Heart left ventricle (tissue), 16 donors: ENCODE measurements at regions not wholly inside any gene's neighbourhood (a gene's known extent, or its start where the extent isn't known, plus 50 kb on each side); places are given as distances from the start of the nearest gene placed in this dataset.

Experiments used
- ATAC-seq, 4 donors: fragments of 200-7000 bp; cut with Tn5 transposase; one replicate each; pipeline ENCODE4 v1.9.1; 2020 to 2022; ENCODE audit warnings: moderate library complexity in 4 of 4, mild to moderate bottlenecking in 3 of 4, moderate number of reproducible peaks in 1 of 4
- DNase-seq, 5 donors: peaks; one replicate each; pipeline ENCODE4 v3.0.0-alpha.2; 2020
- H3K27ac ChIP-seq, 12 donors: fragments of 200-600 bp; sonication (generic) in 4 of 12; one replicate each; pipeline versions ENCODE4 v1.5.0 to v1.8.0; 2016 to 2022; ENCODE audit warnings: mild to moderate bottlenecking in 2 of 12
- H3K27me3 ChIP-seq, 9 donors: fragments of 200-600 bp; sonication (generic) in 2 of 9; one replicate each; pipeline versions ENCODE4 v1.5.1 to v1.8.0; 2016 to 2022; ENCODE audit warnings: mild to moderate bottlenecking in 3 of 9
- H3K36me3 ChIP-seq, 9 donors: fragments of 200-600 bp; sonication (generic) in 2 of 9; one replicate each; pipeline versions ENCODE4 v1.5.0 to v1.8.0; 2018 to 2022; ENCODE audit warnings: mild to moderate bottlenecking in 2 of 9
- H3K4me1 ChIP-seq, 12 donors: fragments of 200-600 bp; sonication (generic) in 4 of 12; one replicate each; pipeline versions ENCODE4 v1.5.0 to v1.8.0; 2016 to 2022; ENCODE audit warnings: mild to moderate bottlenecking in 3 of 12
- H3K4me3 ChIP-seq, 12 donors: fragments of 200-600 bp; sonication (generic) in 4 of 12; one replicate each; pipeline versions ENCODE4 v1.5.0 to v1.8.0; 2017 to 2022; ENCODE audit warnings: mild to moderate bottlenecking in 9 of 12, moderate library complexity in 4 of 12
- H3K9me3 ChIP-seq, 12 donors: fragments of 200-600 bp; sonication (generic) in 4 of 12; one replicate each; pipeline versions ENCODE4 v1.5.0 to v1.8.0; 2016 to 2022; ENCODE audit warnings: mild to moderate bottlenecking in 1 of 12
- POLR2A ChIP-seq, 2 donors: fragments of 450-650 bp; IDR thresholded peaks; one replicate each; pipeline ENCODE4 v1.6.1; 2017; ENCODE audit warnings: antibody characterized with exemption in 2 of 2, mild to moderate bottlenecking in 2 of 2, moderate library complexity in 2 of 2
- WGBS, 4 donors: extraction: QIAGEN DNeasy Blood & Tissue Kit in 2 of 4; methylation state at CpG; one replicate each; pipeline versions ENCODE4 v1.1.5 to v1.1.7; 2013 to 2018; 5-methylcytosine and 5-hydroxymethylcytosine counted together
- intact Hi-C, 10 donors: fragments of 100-400 bp; cut with DNase I; formaldehyde crosslinking; loops; one replicate each; pipeline versions ENCODE4 v1.11.1 to v1.14.2; 2022
- TF ChIP-seq, protein P1 (sequence below), 12 donors: fragments of 200-600 bp; sonication (generic) in 4 of 12; IDR thresholded peaks; one replicate each; pipeline versions ENCODE4 v1.5.0 to v1.8.0; 2018 to 2022; ENCODE audit warnings: antibody characterized with exemption in 12 of 12, mild to moderate bottlenecking in 5 of 12
- donor health status: ischemic (EF 13 %, LVEDD 7.1; RV severe dilation, severe dysfunction).
- donor health status: healthy with polysubstance abuse.
- donor health status: DM: no; HTN: yes; CAD: no.
- donor health status: DM: no; HTN: no; CAD: no.
- donor health status: ischemic (EF 25% LVEDD 6.9; RV normal size, moderate dysfunction).
- donor health status: ischemic (EF 25% LVEDD 5.7; RV mildly dilated, moderate dysfunction).
- donor health status: healthy.
- donor health status: DM: yes; HTN: yes; CAD: no.
- donor health status: ischemic (EF 35%, LVEDD 5.7; RV mildly dilated, moderate dysfunction).
- donor health status: nonischemic (EF 11% LVEDD 7.7; RV severe dilation, severe dysfunction).
- donor health status: DM: yes; HTN: yes; CAD: no.
- donor health status: PGD.
- donor health status: ischemic (EF 29% LVEDD 5.4; RV normal size, mild dysfunction).
- donor health status: nonischemic (EF 23%, LVEDD 6.1; RV moderate dilation, normal function).

DNA sequence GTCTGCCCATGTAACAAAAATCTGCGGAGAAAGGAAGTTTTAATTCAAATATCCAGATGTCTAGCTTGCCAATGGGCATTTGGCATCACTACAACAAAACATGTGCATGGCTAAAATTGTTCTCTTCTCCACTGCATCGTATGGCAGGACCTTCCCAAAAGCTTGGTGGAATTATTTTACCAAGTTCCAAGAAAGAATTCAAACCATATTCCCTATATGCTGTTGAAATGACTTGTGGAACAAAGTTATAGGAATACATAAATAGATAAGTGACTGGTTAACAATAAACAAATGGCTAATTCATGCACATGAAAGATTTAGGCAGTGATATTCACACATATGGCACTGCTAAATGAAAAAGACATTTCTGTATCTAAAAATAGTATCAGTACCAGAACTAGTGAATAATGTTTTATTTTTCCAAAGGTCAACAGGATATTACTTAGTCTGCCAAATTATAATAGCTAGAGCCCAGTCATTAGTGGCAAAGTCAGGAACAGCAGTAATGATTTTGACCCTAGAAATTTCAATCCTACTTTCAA is 425.4 kb upstream of the VRK2 start:
- no peak for DNase-seq
- no peak for ATAC-seq
- intact Hi-C loops: no loop called here
- TF ChIP-seq, protein P1, sequence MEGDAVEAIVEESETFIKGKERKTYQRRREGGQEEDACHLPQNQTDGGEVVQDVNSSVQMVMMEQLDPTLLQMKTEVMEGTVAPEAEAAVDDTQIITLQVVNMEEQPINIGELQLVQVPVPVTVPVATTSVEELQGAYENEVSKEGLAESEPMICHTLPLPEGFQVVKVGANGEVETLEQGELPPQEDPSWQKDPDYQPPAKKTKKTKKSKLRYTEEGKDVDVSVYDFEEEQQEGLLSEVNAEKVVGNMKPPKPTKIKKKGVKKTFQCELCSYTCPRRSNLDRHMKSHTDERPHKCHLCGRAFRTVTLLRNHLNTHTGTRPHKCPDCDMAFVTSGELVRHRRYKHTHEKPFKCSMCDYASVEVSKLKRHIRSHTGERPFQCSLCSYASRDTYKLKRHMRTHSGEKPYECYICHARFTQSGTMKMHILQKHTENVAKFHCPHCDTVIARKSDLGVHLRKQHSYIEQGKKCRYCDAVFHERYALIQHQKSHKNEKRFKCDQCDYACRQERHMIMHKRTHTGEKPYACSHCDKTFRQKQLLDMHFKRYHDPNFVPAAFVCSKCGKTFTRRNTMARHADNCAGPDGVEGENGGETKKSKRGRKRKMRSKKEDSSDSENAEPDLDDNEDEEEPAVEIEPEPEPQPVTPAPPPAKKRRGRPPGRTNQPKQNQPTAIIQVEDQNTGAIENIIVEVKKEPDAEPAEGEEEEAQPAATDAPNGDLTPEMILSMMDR (IDR thresholded peaks at IDR 0.05): no peak
- TF ChIP-seq POLR2A (IDR thresholded peaks at IDR 0.05): no peak
- H3K27ac ChIP-seq: no peak overlapping the region
- H3K9me3 ChIP-seq: no peaks in the 10 kb centered on the region
- H3K4me3 ChIP-seq: no peak overlapping the region
- H3K36me3 ChIP-seq: no peaks in the 10 kb centered on the region
- 27 to 73% (median 48%) methylated on average over 2 of the region's 2 CpGs for WGBS, 4 donors
- H3K4me1 ChIP-seq: no peaks in the 10 kb centered on the region
- no peaks in the 10 kb centered on the region for H3K27me3 ChIP-seq

DNA sequence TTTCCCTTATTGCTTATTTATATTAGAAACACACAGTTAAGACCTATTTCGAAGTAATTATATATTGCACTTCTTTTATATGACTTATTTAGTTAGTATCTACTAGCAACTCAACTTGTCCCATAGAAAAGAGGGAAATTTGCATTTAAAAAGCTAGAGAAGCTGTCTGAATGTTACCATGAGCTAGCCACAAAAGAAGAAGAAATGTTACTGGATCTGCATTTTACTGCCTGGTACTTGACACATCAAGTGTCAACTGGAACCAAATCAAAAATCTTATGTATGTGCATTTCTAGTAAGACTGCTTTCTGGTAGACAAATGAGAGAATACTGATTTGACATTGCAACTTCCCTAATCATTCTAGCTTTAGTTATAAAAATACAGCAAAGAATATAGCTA is 424.6 kb upstream of the VRK2 start:
- TF ChIP-seq, protein P1 (IDR thresholded peaks at IDR 0.05): no peak
- no peak for TF ChIP-seq POLR2A (IDR thresholded peaks at IDR 0.05)
- intact Hi-C loops: no loop called here
- ATAC-seq (no peak), DNase-seq (no peak)
- no peaks in the 10 kb centered on the region for H3K36me3 ChIP-seq
- H3K4me1 ChIP-seq: no peaks in the 10 kb centered on the region
- H3K9me3 ChIP-seq: no peaks in the 10 kb centered on the region
- H3K4me3 ChIP-seq: no peak overlapping the region
- 71 to 77% (median 73%) methylated on average over 1 of the region's 1 CpG for WGBS, 4 donors
- no peaks in the 10 kb centered on the region for H3K27me3 ChIP-seq
- no peak overlapping the region for H3K27ac ChIP-seq

DNA sequence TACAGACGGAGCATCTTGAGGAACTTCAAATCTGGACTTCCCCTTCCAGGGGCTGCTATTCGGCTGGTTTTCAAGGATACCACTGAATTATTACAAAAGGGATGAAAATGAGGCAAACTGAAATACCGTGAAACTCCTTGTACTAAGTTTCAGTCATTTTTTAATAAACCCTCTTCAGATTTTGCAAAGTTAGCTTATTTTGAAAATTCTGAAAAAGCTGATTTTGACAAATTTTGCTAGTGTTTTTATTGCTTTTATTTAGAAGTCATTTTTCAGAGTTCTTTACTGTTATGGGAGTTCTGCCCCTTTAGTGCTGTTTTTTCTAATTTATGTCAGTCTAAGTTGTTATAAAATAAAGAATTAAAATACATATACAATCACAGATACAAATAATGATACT is 390.4 kb upstream of the VRK2 start:
- H3K4me1 ChIP-seq: no peaks in the 10 kb centered on the region
- DNase-seq (no peak), ATAC-seq (no peak)
- H3K27me3 ChIP-seq: no peaks in the 10 kb centered on the region
- no peaks in the 10 kb centered on the region for H3K36me3 ChIP-seq
- TF ChIP-seq, protein P1 (IDR thresholded peaks at IDR 0.05): no peak
- TF ChIP-seq POLR2A (IDR thresholded peaks at IDR 0.05): no peak
- no peak overlapping the region for H3K27ac ChIP-seq
- intact Hi-C loops: no loop called here
- no peak overlapping the region for H3K4me3 ChIP-seq
- WGBS, 4 donors: 77 to 86% (median 79%) methylated on average over 3 of the region's 3 CpGs
- peaks cover 0 to 33% (median 14%) of the 10 kb centered on the region in 12 donors for H3K9me3 ChIP-seq

DNA sequence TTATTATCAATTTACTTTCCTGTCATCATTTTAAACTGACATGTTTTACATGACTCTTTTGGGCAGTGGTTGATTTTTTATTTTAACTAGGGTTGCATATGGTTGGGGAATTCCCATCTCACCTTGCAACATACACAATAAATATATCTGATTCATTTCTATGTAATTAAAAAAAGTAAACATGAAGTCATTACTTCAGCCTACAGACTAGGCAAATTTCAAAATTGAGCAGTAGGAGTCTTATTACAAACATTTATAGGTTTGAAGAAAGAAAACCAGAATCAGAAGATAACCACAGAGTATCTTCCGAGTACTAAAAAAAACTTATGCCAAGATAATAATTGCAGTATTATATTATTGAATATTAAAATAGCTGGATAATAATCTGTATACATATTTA is 377.0 kb upstream of the VRK2 start:
- no peak for DNase-seq
- intact Hi-C loops: no loop called here
- Histone ChIP-seq H3K9me3 (peaks cover 0 to 4% (median 0%) of the 10 kb centered on the region in 12 donors), H3K27ac (no peak overlapping the region), H3K36me3 (no peaks in the 10 kb centered on the region), H3K27me3 (no peaks in the 10 kb centered on the region), H3K4me3 (no peak overlapping the region), H3K4me1 (no peaks in the 10 kb centered on the region)
- 56 to 95% (median 90%) methylated on average over 1 of the region's 1 CpG for WGBS, 4 donors
- ATAC-seq: no peak
- no peak for TF ChIP-seq POLR2A (IDR thresholded peaks at IDR 0.05)
- TF ChIP-seq, protein P1 (IDR thresholded peaks at IDR 0.05): no peak
